OCI-M2 (cell line): ENCODE measurements at regions not wholly inside any gene's neighbourhood (a gene's known extent, or its start where the extent isn't known, plus 50 kb on each side); places are given as distances from the start of the nearest gene placed in this dataset.
"Not testable (repeated sequence)": the region's sequence is repeated elsewhere in the genome, so short reads cannot be mapped to it uniquely, and the experiment has no call there.

ENCODE experiments used
- DNase-seq: peaks from one replicate; lab custom pipeline; 2025; ENCODE audit not compliant: unreplicated experiment; lab: John Stamatoyannopoulos, UW

DNA sequence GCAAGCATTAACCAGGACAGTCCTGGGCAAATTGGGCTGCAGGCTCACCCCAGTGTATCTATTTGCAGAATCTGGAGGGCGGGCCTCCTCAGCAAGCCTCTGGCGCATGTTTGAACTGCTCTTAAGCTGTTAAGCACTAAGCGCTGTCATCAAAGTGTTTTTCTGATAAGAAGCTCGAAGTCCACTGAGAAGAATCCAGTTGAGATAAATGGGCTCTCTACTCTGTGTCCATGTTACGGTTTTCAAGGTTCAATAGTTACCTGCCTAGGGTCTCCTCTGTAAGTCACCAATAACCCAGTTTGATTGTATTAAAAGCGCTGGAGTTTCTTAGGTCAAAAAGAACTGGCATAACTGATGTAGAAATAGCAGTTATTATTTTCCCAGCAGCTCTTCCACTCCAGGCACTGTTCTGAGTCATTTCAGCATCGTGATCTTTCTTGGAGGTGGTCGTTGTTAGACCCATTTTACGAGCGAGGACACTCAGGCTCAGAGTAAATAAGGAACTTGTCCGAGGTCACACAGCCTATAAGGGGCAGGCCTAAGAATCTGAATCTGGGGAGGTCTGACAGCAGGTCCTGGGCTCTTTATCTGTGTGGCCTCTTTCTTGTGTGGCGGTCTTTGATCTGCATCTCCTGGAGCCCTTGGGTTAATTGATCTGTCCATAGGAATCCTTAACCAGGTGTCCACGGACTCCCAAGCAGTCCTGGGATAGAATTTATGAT is 207.4 kb upstream of the ZNF217 start:
- no peak for DNase-seq

DNA sequence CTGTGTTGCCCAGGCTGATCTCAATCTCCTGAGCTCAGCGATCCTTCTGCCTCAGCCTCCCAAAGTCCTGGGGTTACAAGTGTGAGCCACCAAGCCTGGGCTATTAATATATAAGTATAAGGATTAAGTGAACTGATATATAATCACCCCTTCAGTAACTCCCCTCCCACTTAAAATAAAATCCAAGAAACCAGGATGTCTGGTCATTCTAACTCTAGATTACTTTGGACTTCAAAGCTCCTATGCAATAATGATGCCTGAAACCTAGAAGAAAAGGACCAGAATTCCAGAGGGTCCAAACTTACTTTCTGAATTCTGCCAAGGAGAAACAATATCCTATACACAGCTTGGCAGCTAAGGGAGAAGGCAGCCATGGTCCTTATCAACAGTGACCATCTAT is 206.8 kb upstream of the ZNF217 start:
- DNase-seq = no peak

GRCh38 chr20:53797085-53797484 is 203.4 kb upstream of the ZNF217 start:
- DNase-seq = no peak

DNA sequence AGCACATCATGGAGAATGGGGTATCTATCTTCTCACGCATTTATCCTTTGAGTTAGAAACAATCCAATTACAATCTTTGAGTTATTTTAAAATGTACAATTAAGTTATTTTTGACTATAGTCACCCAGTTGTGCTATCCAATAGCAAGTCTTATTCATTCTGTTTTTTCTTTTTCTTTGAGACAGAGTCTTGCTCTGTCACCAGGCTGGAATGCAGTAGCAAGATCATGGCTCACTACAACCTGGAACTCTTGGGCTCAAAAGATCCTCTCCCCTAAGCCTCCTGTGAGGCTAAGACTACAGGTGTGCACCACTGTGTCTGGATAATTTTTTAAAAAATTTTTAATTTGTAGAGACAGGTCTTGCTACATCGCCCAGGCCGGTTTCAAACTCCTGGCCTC is 201.5 kb upstream of the ZNF217 start:
- DNase-seq = no peak

- DNase-seq = no peak
Measured at GRCh38 chr20:53794529-53795115, 201.0 kb upstream of the ZNF217 start.

DNA sequence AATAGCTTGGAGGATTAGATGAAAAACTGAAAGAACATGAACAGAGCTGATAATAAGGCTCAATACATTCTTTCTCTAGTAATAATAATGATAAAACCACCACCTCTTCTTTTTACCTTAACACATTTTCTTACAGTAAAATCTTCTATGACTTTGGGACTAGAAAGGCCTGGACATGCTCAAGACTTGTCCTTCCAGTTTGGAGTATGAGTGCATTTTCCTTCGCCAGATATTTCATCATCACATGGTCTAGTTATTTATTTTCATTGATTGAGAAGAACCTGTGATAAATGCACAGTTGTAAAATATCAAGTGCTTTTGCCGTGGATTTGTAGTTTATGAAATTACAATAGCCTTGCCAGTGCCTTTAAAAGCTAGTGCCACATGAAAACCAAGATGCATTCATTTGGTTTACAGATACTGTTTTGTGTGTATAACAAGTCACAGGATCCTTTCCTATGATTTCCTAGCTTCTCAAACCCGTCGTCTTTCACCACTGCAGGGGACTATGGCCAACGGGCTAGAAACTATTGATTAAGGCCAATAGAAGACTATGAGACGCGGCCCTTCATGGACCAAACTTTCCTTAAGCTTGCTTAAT is 200.2 kb upstream of the ZNF217 start:
- no peak for DNase-seq

GRCh38 chr20:53792946-53793536 is 199.4 kb upstream of the ZNF217 start:
- no peak for DNase-seq

DNA sequence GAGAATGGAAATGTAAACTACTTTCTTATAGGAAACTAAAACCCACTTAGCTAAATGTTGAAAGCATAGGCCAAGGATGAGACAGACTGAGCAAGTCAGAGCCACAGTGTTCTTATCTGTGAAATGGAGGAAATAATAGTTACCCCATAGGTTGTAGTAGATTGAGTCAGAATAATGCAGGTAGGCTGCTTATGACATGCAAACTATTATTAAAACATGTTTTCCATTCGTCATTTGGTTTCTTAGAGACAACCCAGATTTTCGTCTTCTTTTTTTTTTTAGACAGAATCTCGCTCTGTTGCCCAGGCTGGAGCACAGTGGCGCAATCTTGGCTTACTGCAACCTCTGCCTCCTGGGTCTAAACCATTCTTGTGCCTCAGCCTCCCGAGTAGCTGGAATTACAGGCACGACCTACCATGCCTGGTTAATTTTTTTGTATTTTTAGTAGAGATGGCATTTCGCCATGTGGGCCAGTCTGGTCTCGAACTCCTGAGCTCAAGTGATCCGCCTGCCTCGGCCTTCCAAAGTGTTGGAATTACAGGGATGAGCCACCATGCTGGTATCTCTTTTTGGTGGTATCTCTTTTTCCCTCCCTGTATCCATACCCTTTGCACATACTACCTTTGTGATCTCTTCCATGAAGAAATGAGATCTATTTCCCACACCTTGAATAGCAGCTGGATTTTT is 196.5 kb upstream of the ZNF217 start:
- DNase-seq = no peak

- DNase-seq = no peak
Measured at GRCh38 chr20:53788253-53789022, 194.8 kb upstream of the ZNF217 start.

DNA sequence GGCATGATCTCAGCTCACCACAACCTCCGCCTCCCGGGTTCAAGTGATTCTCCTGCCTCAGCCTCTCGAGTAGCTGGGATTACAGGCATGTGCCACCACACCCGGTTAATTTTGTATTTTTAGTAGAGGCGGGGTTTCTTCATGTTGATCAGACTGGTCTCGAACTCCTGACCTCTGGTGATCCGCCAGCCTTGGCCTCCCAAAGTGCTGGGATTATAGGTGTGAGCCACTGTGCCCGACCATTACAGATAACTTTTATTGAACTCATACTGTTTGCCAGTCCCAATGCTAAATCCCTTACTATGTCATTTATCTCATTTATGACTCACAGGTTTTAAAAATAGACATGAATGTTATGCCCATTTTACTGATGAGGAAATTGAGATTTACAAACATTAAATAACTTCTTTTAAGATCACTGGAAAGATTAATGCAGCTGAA is 193.9 kb upstream of the ZNF217 start:
- not testable (repeated sequence) for DNase-seq

GRCh38 chr20:53786445-53787267 is 193.0 kb upstream of the ZNF217 start:
- no peak for DNase-seq

DNA sequence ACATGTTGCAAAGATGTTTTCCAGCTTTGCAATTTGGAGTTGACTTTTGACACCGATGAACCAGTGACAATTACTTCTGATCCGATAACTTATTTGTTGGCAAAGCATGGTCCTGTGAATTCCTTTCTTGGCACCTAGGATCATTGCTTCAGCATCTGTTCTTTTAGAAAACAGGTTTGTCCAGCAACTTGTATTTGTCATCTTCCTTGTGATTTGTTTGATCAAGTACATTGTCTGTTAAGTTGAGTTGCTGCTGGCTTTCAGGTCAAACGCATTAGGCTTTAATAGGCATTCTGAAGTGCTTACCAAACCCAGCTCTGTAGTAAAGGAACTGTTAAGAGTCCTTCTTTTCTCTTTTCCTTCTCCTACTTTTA is 192.4 kb upstream of the ZNF217 start:
- DNase-seq = no peak

DNA sequence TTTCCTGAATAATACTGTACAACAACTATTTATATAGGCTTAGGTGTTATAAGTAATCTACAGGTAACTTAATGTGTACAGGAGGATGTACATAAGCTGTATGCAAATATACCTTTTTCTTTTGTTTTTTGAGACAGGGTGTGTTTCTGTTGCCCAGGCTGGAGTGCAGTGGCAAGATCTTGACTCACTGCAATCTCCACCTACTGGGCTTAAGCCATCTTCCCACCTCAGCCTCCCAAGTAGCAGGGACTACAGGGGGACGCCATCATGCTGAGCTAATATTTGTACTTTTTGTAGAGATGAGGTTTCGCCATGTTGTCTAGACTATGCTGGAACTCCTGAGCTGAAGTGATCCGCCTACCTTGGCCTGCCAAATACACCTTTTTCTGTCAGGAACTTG is 191.7 kb upstream of the ZNF217 start:
- DNase-seq = no peak

DNA sequence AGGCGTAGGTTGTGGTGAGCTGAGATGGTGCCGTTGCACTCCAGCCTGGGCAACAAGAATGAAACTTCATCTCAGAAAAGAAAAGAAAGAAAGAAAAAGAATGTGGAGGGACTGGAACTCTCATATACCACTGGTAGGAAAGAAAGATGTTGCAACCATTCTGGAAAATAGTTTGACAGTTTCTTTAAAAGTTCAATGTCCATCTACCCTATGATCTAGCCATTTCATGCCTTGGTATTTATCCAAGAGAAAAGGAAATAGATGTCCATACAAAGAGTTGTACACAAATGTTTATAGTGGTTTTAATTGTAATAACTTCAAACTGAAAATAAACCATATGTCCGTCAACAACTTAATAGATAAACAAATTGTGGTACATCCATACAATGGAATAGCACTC is 190.1 kb upstream of the ZNF217 start:
- no peak for DNase-seq

GRCh38 chr20:53782612-53783246 is 189.1 kb upstream of the ZNF217 start:
- DNase-seq = no peak

GRCh38 chr20:53779822-53780221 is 186.2 kb upstream of the ZNF217 start:
- DNase-seq = no peak

- no peak for DNase-seq
Measured at GRCh38 chr20:53778736-53779135, 185.1 kb upstream of the ZNF217 start.

- DNase-seq = no peak
Measured at GRCh38 chr20:53778041-53778516, 184.4 kb upstream of the ZNF217 start.

DNA sequence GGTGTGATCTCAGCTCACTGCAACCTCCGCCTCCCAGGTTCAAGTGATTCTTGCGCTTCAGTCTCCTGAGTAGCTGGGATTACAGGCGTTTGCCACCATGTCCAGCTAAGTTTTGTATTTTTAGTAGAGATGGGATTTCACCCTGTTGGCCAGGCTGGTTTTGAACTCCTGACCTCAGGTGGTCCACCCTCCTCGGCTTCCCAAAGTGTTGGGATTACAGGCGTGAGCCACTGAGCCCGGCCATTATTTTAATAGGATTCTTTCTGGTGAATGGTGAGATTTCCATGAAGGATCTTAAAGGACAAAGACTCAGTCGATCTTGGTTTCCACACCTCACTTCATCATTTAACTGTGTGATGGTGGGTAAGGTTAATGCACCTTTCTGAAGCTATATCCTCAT is 183.8 kb upstream of the ZNF217 start:
- not testable (repeated sequence) for DNase-seq
